ENCODE measurements at regions not wholly inside any gene's neighbourhood (a gene's known extent, or its start where the extent isn't known, plus 50 kb on each side); places are given as distances from the start of the nearest gene placed in this dataset.

- no peak for TF ChIP-seq CTCF (IDR thresholded peaks at IDR 0.05)
- Histone ChIP-seq H3K27ac (no peak overlapping the region), H3K4me3 (no peak overlapping the region)
- no peak for DNase-seq (ENCODE audit: low spot score)
Observed at GRCh38 chr6:71031912-71032311, 75.1 kb upstream of the B3GAT2 start.

DNA sequence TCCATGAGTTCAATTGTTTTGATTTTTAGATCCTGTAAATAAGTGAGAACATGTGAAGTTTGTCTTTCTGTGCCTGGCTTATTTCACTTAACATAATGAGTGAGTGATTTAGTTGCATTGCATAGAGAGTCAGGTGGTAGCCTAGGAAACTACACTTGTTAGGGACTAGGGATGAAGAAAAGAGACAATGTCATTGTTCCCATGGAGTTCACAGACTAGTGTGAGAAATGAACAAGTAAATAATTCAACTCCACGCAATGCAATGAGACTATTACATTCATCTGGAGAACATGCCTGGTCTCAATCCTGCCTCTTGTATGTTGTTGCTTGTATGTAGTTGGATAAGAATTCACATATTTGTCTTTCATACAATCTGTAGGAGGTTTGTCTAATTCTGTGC lies 76.3 kb upstream of the B3GAT2 start:
- Histone ChIP-seq H3K27ac (no peak overlapping the region), H3K4me3 (no peak overlapping the region)
- TF ChIP-seq CTCF (IDR thresholded peaks at IDR 0.05), result no peak
- no peak for DNase-seq (ENCODE audit: low spot score)

DNA sequence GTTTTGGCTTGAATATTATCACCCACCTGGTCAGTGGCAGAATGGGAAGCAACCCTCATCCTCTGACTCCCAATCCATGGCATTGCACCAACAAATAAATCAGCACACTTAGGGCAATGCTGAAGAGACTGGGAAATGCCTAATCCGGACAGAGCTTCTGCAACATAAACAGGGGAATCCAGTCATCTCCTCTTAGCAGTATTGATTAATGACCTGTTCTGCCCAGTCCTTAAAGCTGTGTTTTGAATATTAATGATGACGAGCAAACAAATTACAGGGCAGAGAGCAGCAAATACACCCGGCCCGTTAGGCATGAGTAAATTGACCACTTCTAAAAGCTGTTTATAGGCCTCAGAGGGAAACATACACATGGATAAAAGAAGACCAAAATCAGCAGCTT lies 77.0 kb upstream of the B3GAT2 start:
- DNase-seq (ENCODE audit: low spot score), result no peak
- H3K4me3 ChIP-seq, result no peak overlapping the region
- H3K27ac ChIP-seq, result no peak overlapping the region
- no peak for TF ChIP-seq CTCF (IDR thresholded peaks at IDR 0.05)

DNA sequence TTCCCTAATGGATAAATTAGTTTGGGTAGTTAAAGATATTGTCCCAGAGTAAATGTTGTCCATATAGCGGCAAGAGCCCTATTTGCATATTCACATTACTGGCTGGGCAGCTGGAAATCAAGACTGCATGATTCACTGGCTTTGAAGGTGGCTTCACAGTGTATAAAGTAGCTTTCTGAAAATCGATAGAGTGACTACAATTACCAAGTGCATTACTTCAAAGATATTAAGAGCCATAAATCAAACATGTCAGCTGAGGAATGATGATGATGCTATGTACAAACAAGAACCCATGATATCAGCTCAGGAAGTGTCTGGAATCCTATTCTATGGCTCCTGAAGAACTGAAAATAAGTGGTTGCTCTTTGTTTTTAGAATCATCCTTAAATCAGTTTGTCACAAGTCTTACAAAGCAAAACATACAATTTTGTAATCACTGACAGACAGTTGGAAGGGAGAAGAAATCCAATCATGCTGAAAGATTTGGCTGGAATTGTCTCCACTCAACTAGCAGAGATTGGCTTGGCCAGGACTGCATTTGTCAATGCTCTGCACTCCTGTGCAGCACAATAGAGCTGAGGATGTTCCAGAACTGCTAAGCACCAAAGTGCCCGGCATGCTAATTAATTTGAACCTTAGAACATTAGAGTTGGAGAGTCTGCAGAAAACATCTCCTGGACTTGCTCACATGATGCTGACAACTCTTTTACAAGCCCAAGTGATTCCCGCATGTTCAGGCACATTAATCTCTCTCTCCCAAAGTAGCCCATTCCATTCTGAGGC lies 77.9 kb upstream of the B3GAT2 start:
- no peak for DNase-seq (ENCODE audit: low spot score)
- no peak for TF ChIP-seq CTCF (IDR thresholded peaks at IDR 0.05)
- Histone ChIP-seq H3K4me3 (no peak overlapping the region), H3K27ac (no peak overlapping the region)

GRCh38 chr6:71035871-71036270 lies 79.0 kb upstream of the B3GAT2 start:
- H3K27ac ChIP-seq, result no peak overlapping the region
- no peak overlapping the region for H3K4me3 ChIP-seq
- TF ChIP-seq CTCF (IDR thresholded peaks at IDR 0.05), result no peak
- no peak for DNase-seq (ENCODE audit: low spot score)

GRCh38 chr6:71038711-71039344 lies 82.0 kb upstream of the B3GAT2 start:
- no peak for DNase-seq (ENCODE audit: low spot score)
- Histone ChIP-seq H3K4me3 (no peak overlapping the region), H3K27ac (no peak overlapping the region)
- no peak for TF ChIP-seq CTCF (IDR thresholded peaks at IDR 0.05)

DNA sequence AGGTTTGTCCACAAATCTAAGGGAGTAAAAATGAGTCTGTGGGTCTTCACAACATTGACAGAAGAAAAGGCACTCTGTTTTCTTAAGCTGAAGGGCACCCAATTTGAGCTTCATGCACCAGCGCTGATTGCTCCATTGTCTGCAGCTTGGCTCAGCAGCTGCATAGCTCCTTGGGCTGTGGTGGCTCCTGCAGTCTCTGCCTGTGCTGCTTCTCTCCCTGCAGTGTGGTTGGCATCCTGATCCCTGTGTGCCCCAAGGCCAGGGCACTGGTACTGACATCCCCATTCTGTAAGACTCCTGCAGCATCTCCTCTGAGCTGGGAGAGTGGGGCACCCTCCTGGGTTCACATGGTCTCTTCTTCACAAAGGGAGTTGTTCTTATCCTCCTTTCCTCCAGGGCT lies 83.2 kb upstream of the B3GAT2 start:
- H3K27ac ChIP-seq, result no peak overlapping the region
- DNase-seq (ENCODE audit: low spot score), result no peak
- TF ChIP-seq CTCF (IDR thresholded peaks at IDR 0.05), result no peak
- H3K4me3 ChIP-seq, result no peak overlapping the region

All from coronary artery (tissue), 2 donors.